ENCODE measurements at regions not wholly inside any gene's neighbourhood (a gene's known extent, or its start where the extent isn't known, plus 50 kb on each side); places are given as distances from the start of the nearest gene placed in this dataset.

DNA sequence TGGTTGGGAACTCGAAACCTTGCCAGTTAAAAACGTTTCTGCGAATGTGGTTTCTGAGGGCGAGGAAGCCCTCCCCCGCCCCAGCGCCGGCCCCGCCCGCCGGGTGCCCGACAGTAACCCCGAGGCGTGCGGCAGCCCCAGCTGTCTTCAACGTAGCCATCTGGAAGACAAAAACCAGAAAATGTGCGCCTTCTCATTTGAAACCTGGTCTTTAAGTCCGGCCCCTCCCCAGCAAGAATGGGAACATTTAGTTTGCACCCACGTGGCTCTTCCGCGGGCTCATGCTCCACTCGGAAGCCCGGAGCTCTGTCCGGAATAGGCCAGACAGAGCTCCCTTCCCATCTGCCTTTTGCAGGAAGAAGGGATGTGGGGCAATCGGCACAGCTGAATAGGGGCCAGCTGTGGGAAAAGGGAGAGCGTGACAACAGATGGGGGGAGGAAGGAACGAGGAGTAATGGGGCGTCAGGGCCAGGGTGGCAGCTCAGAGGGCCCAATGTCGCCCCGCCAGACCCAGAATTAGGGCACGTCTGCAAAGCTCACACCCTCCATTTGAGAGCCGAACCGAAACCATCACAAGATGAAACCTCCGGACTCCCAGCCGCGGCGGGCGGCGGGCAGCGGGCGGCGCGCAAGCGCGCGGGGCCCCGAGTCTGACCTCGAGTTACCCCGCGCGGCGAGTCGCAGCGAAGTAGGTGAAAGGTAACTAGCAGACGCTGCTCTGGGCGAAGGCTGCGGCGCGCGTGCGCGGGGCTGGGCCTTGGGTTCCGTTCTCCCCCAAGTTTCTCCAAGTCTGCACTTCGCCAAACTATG is 63.4 kb upstream of the ABCA1 start (continued):
- TF ChIP-seq, protein P1, sequence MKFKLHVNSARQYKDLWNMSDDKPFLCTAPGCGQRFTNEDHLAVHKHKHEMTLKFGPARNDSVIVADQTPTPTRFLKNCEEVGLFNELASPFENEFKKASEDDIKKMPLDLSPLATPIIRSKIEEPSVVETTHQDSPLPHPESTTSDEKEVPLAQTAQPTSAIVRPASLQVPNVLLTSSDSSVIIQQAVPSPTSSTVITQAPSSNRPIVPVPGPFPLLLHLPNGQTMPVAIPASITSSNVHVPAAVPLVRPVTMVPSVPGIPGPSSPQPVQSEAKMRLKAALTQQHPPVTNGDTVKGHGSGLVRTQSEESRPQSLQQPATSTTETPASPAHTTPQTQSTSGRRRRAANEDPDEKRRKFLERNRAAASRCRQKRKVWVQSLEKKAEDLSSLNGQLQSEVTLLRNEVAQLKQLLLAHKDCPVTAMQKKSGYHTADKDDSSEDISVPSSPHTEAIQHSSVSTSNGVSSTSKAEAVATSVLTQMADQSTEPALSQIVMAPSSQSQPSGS (CRISPR knock-in tag; IDR thresholded peaks at IDR 0.05): no peak
- TF ChIP-seq ARID2 (IDR thresholded peaks at IDR 0.05) (no peak), FOXM1 (IDR thresholded peaks at IDR 0.05; ENCODE audit: low read depth) (no peak), FOXM1 (CRISPR knock-in tag; IDR thresholded peaks at IDR 0.05; ENCODE audit: low read depth) (no peak), ATF7 (IDR thresholded peaks at IDR 0.05) (peak; percentile 43; the same call in 1 of the 2 replicates), ZNF695 (CRISPR knock-in tag; IDR thresholded peaks at IDR 0.05) (no peak), YY1 (IDR thresholded peaks at IDR 0.05; ENCODE audit: borderline replicate concordance in 1 of 3, control insufficient read depth in 1 of 3, extremely low read depth in 1 of 3, insufficient read depth in 3 of 3, insufficient read length in 1 of 3, insufficient replicate concordance in 2 of 3, low read depth in 1 of 3, low read length in 2 of 3) (peak in 1 of 3 experiments; percentile 65), BRD4 (IDR thresholded peaks at IDR 0.05) (0 out of 2 replicates have a peak, but pooled peaks have one; percentile 47), CCNT2 (IDR thresholded peaks at IDR 0.05; ENCODE audit: borderline replicate concordance, extremely low read depth, insufficient read length, low read depth, low read length) (peak; percentile 32), ATF1 (CRISPR knock-in tag; IDR thresholded peaks at IDR 0.05) (no peak), ATF1 (tag; IDR thresholded peaks at IDR 0.05) (peak; percentile 48), CTBP1 (IDR thresholded peaks at IDR 0.05; ENCODE audit: borderline replicate concordance) (no peak), SREBF1 (IDR thresholded peaks at IDR 0.05; ENCODE audit: borderline replicate concordance, low read depth, low read length) (no peak), PHF8 (IDR thresholded peaks at IDR 0.05; ENCODE audit: borderline replicate concordance, low read length) (peak; percentile 23; the same call in 1 of the 2 replicates), TSC22D4 (tag; IDR thresholded peaks at IDR 0.05) (no peak), TOE1 (IDR thresholded peaks at IDR 0.05; ENCODE audit: borderline replicate concordance) (no peak), TOE1 (CRISPR knock-in tag; IDR thresholded peaks at IDR 0.05; ENCODE audit: borderline replicate concordance, low read depth) (no peak), JUND (IDR thresholded peaks at IDR 0.05; ENCODE audit: borderline replicate concordance, low read depth, low read length) (no peak), JUND (tag; IDR thresholded peaks at IDR 0.05; ENCODE audit: borderline replicate concordance, low read depth, low read length) (0 out of 3 replicates have a peak, but pooled peaks have one; percentile 17)
- TF ChIP-seq, protein P2, sequence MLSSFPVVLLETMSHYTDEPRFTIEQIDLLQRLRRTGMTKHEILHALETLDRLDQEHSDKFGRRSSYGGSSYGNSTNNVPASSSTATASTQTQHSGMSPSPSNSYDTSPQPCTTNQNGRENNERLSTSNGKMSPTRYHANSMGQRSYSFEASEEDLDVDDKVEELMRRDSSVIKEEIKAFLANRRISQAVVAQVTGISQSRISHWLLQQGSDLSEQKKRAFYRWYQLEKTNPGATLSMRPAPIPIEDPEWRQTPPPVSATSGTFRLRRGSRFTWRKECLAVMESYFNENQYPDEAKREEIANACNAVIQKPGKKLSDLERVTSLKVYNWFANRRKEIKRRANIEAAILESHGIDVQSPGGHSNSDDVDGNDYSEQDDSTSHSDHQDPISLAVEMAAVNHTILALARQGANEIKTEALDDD (IDR thresholded peaks at IDR 0.05): no peak
- TF ChIP-seq, protein P3, sequence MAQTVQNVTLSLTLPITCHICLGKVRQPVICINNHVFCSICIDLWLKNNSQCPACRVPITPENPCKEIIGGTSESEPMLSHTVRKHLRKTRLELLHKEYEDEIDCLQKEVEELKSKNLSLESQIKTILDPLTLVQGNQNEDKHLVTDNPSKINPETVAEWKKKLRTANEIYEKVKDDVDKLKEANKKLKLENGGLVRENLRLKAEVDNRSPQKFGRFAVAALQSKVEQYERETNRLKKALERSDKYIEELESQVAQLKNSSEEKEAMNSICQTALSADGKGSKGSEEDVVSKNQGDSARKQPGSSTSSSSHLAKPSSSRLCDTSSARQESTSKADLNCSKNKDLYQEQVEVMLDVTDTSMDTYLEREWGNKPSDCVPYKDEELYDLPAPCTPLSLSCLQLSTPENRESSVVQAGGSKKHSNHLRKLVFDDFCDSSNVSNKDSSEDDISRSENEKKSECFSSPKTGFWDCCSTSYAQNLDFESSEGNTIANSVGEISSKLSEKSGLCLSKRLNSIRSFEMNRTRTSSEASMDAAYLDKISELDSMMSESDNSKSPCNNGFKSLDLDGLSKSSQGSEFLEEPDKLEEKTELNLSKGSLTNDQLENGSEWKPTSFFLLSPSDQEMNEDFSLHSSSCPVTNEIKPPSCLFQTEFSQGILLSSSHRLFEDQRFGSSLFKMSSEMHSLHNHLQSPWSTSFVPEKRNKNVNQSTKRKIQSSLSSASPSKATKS (CRISPR knock-in tag; IDR thresholded peaks at IDR 0.05): no peak
- TF ChIP-seq, protein P4, sequence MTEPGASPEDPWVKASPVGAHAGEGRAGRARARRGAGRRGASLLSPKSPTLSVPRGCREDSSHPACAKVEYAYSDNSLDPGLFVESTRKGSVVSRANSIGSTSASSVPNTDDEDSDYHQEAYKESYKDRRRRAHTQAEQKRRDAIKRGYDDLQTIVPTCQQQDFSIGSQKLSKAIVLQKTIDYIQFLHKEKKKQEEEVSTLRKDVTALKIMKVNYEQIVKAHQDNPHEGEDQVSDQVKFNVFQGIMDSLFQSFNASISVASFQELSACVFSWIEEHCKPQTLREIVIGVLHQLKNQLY (CRISPR knock-in tag; conservative IDR thresholded peaks at IDR 0.05): no peak

Measured in K562 (cell line).